Body of pancreas (tissue), 4 donors: ENCODE measurements at regions not wholly inside any gene's neighbourhood (a gene's known extent, or its start where the extent isn't known, plus 50 kb on each side); places are given as distances from the start of the nearest gene placed in this dataset.
A peak's percentile ranks its signal among the peaks of the same experiment; 100 is the strongest.

Source experiments
- ATAC-seq: fragments of 150-250 bp; one replicate; pipeline ENCODE4 v1.9.1; 2016
- DNase-seq, 4 donors: peaks; one replicate each; pipeline ENCODE4 v3.0.0-alpha.2; 2019
- H3K27ac ChIP-seq, 4 donors: fragments of 200-600 bp; sonication (generic); 1 replicate in 3 of 4; 2 replicates in 1 of 4; pipeline versions ENCODE4 v1.5.1 to v1.6.1; 2016 to 2019; ENCODE audit warnings: mild to moderate bottlenecking in 1 of 4, mixed read lengths in 1 of 4, moderate library complexity in 1 of 4
- H3K27me3 ChIP-seq, 2 donors: fragments of 200-600 bp; sonication (generic); one replicate each; pipeline ENCODE4 v1.6.0; 2016; ENCODE audit warnings: mild to moderate bottlenecking in 1 of 2
- H3K36me3 ChIP-seq, 2 donors: fragments of 200-600 bp; sonication (generic); replicated peaks in 1 of 2; 2 replicates each; pipeline ENCODE4 v1.5.1; 2016; ENCODE audit warnings: low read depth in 2 of 2; ENCODE audit not compliant: insufficient read depth in 1 of 2
- H3K4me1 ChIP-seq: fragments of 200-600 bp; sonication (generic); one replicate; pipeline ENCODE4 v1.6.0; 2016
- H3K4me3 ChIP-seq, 2 donors: fragments of 200-600 bp; sonication (generic); 1 replicate in 1 of 2; 2 replicates in 1 of 2; pipeline ENCODE4 v1.5.1; 2016 to 2019
- H3K9me3 ChIP-seq, 3 donors: fragments of 200-600 bp; sonication (generic); 1 replicate in 2 of 3; 2 replicates in 1 of 3; pipeline ENCODE4 v1.5.1; 2016
- POLR2A ChIP-seq, 3 donors: fragments of 450-650 bp; IDR thresholded peaks; one replicate each; pipeline ENCODE4 v1.6.1; 2016; ENCODE audit warnings: antibody characterized with exemption in 3 of 3, mild to moderate bottlenecking in 2 of 3
- WGBS, 2 donors: methylation state at CpG; one replicate each; pipeline ENCODE4 v1.1.5; 2017; 5-methylcytosine and 5-hydroxymethylcytosine counted together
- intact Hi-C: fragments of 100-400 bp; cut with DNase I; formaldehyde crosslinking; loops from one replicate; pipeline ENCODE4 v1.15.1; 2023
- TF ChIP-seq, protein P1 (sequence below), 7 experiments: fragments of 450-650 bp in 4 of 7; fragments of 200-600 bp in 3 of 7; sonication (generic) in 3 of 7; IDR thresholded peaks; one replicate each; pipeline ENCODE4 v1.5.1; 2016 to 2019; ENCODE audit warnings: antibody characterized with exemption in 7 of 7

DNA sequence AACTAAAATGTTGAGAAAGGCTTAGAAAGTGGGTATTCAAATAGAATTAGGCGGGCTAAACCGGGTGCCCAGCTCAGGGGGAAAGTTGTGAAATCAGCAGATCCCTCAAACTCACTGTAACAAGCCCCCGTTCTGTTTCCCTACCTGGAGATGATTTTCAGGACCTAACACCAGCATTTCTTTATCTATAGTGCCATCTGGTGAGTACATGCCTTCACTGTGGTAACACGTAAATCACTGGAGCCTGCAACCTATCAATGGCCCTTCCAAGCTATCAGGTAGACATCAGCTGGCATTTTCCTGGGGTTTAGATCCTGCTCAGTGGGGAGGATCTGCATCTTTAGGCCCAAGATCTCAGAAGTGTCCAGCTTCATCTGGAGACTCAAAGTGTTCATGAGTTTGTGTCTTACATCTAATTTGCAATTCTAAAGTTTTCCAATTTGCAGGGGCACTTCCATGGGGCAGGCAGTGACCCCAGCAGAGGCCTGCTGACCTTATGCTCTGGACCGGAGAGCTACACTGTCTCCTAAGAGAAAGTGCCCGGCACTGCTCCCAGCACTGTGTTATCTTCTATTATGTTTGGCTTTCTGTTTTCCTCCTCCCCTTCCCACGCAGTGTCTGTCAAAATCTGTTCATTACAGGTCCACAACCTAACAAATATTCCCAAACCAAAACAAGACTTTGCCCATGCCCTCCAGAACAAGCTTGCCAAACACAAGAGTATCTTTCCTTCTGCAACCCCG, 132.5 kb downstream of the LSM5 start:
- intact Hi-C loops, result no loop called here

DNA sequence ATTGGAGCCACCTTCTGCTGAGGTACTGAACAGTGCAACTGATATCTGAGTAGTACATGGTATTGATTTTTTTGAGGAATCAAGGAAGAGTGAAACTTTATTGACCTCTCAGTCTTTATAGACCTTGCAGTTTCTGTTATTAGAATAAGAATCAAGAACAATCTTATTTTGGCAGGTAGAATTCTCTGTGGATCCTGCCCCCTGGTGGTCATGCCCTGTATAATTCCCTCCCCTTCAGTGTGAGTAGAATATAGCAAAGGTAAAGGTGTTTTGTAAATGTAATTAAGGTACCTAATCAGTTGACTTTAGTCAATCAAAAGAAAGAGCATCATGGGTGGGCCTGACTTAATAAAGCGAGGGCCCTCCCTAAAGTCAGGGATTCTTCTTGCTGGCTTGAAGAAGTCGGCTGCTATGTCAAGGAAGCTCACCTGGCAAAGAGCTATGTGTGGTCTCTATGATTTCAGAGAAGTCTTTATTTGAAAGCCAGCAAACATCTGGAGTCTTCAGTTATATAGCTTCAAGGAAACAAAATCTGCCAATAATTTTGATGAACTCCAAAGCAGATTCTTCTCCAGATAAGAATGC, 142.8 kb downstream of the LSM5 start:
- TF ChIP-seq, protein P1, sequence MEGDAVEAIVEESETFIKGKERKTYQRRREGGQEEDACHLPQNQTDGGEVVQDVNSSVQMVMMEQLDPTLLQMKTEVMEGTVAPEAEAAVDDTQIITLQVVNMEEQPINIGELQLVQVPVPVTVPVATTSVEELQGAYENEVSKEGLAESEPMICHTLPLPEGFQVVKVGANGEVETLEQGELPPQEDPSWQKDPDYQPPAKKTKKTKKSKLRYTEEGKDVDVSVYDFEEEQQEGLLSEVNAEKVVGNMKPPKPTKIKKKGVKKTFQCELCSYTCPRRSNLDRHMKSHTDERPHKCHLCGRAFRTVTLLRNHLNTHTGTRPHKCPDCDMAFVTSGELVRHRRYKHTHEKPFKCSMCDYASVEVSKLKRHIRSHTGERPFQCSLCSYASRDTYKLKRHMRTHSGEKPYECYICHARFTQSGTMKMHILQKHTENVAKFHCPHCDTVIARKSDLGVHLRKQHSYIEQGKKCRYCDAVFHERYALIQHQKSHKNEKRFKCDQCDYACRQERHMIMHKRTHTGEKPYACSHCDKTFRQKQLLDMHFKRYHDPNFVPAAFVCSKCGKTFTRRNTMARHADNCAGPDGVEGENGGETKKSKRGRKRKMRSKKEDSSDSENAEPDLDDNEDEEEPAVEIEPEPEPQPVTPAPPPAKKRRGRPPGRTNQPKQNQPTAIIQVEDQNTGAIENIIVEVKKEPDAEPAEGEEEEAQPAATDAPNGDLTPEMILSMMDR (IDR thresholded peaks at IDR 0.05), result peak in 5 of 7 experiments; percentile 28 to 45 (median 43)
- no peak for TF ChIP-seq POLR2A (IDR thresholded peaks at IDR 0.05)

More for the DNA sequence above, 132.5 kb downstream of the LSM5 start:
- Histone ChIP-seq H3K27ac (no peak overlapping the region), H3K27me3 (no peaks in the 10 kb centered on the region), H3K4me1 (no peaks in the 10 kb centered on the region), H3K4me3 (no peak overlapping the region), H3K9me3 (no peaks in the 10 kb centered on the region), H3K36me3 (no peaks in the 10 kb centered on the region)
- no peak for DNase-seq
- ATAC-seq, result no peak
- 27 to 33% methylated on average over 8 of the region's 8 CpGs for WGBS, 2 donors
- TF ChIP-seq, protein P1 (IDR thresholded peaks at IDR 0.05), result peak in 3 of 7 experiments; percentile 26 to 43 (median 26)
- TF ChIP-seq POLR2A (IDR thresholded peaks at IDR 0.05), result no peak

DNA sequence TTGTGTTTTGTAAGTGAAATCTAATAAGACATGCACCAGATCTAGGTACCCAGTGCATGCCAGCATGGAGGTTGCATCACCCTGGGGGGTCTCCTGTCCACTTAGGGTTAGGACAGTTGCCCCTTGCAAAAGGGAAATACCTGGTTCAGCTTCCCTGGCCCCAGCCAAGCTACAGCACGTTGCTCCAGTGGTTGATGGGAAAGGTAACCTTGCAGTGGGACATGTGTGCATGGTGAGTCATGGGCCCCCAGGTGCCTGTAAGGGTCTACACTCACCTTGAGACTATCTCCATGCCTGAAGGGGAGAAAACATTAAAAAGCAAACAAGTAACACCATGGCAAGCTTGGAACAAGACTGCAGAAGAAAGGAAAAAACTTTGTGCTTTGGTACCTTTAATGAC, 143.9 kb downstream of the LSM5 start:
- H3K4me3 ChIP-seq, result no peak overlapping the region
- TF ChIP-seq, protein P1 (IDR thresholded peaks at IDR 0.05), result no peak
- no peak for TF ChIP-seq POLR2A (IDR thresholded peaks at IDR 0.05)
- WGBS, 2 donors, result 17 to 32% methylated on average over 1 of the region's 1 CpG
- no peaks in the 10 kb centered on the region for H3K4me1 ChIP-seq
- no peak overlapping the region for H3K27ac ChIP-seq
- H3K27me3 ChIP-seq, result no peaks in the 10 kb centered on the region
- intact Hi-C loops, result no loop called here
- H3K9me3 ChIP-seq, result no peaks in the 10 kb centered on the region
- ATAC-seq (no peak), DNase-seq (no peak)
- H3K36me3 ChIP-seq, result no peaks in the 10 kb centered on the region

More for the DNA sequence above, 142.8 kb downstream of the LSM5 start:
- DNase-seq (peak in 1 of 4 donors; percentile 36), ATAC-seq (no peak)
- H3K36me3 ChIP-seq, result no peaks in the 10 kb centered on the region
- H3K4me3 ChIP-seq, result no peak overlapping the region
- intact Hi-C loops, result no loop called here
- H3K27me3 ChIP-seq, result no peaks in the 10 kb centered on the region
- WGBS, 2 donors, result 82 to 90% methylated on average over 2 of the region's 2 CpGs
- no peaks in the 10 kb centered on the region for H3K4me1 ChIP-seq
- no peak overlapping the region for H3K27ac ChIP-seq
- H3K9me3 ChIP-seq, result no peaks in the 10 kb centered on the region

DNA sequence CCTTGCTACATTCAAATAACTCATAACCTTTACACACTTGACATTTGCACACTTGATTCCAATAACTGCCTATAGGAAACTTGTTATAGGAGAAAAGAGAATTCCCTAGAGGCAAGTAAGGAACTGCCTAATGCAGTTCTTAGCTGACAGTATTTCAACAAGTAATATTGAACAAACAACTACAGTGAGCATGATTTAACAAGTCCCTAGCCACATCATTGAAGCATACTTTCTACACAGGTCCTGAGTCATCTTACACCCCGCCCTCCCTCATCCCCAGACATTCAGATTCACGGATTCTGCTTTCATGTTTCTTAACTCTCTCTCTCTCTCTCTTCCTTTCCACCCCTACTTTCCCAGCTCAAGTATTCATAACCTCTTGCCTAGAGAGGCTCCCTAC, 153.5 kb downstream of the LSM5 start:
- intact Hi-C loops, result no loop called here
- H3K27ac ChIP-seq, result no peak overlapping the region
- 56 to 59% methylated on average over 2 of the region's 2 CpGs for WGBS, 2 donors
- no peaks in the 10 kb centered on the region for H3K27me3 ChIP-seq
- no peaks in the 10 kb centered on the region for H3K4me1 ChIP-seq
- H3K36me3 ChIP-seq, result no peaks in the 10 kb centered on the region
- DNase-seq (no peak), ATAC-seq (no peak)
- no peak overlapping the region for H3K4me3 ChIP-seq
- no peak for TF ChIP-seq POLR2A (IDR thresholded peaks at IDR 0.05)
- TF ChIP-seq, protein P1 (IDR thresholded peaks at IDR 0.05), result no peak
- H3K9me3 ChIP-seq, result peaks cover 0 to 2% (median 0%) of the 10 kb centered on the region in 3 donors
